HCT116 (cell line): ENCODE measurements at regions not wholly inside any gene's neighbourhood (a gene's known extent, or its start where the extent isn't known, plus 50 kb on each side); places are given as distances from the start of the nearest gene placed in this dataset.

ENCODE experiments used
- ATAC-seq: fragments of 200-7000 bp; cut with Tn5 transposase; 2 replicates; pipeline ENCODE4 v1.9.1; 2020; ENCODE audit warnings: mild to moderate bottlenecking, moderate library complexity
- BruUV-seq: library from RNA; stranded (reverse); fragments of 400-500 nt; replicated peaks from 2 replicates; lab custom pipeline; 2021; lab: Mats Ljungman, UMichigan
- CTCF ChIA-PET: fragments of 300-600 bp; sonication (Branson Sonifier 250); formaldehyde crosslinking; loops from one replicate; lab custom pipeline; 2021; ENCODE audit warnings: antibody characterized with exemption; lab: Charles Lee
- POLR2A ChIA-PET: fragments of 300-600, 350-600 bp; sonication (Branson Sonifier 250); formaldehyde crosslinking; loops from one replicate; lab custom pipeline; 2021; ENCODE audit warnings: antibody characterized with exemption; lab: Charles Lee
- RAD21 ChIA-PET, 2 experiments: fragments of 300-600 bp; sonication (Branson Sonifier 250); formaldehyde crosslinking; loops; one replicate each; lab custom pipeline; 2023; ENCODE audit warnings: low total read pairs in 2 of 2; ENCODE audit not compliant: uncharacterized antibody in 2 of 2, unreplicated experiment in 2 of 2, low non-redundant PET in 1 of 2; lab: Charles Lee
- DNase-seq: peaks from one replicate; pipeline ENCODE4 v3.0.0-alpha.2; 2010; ENCODE audit warnings: low read depth, low spot score
- H2AFZ ChIP-seq: fragments of 200-600 bp; shearing (Covaris generic), sonication (generic); 2 replicates; pipeline ENCODE4 v1.6.1; 2017; ENCODE audit warnings: low read depth, mixed run types, mixed read lengths, antibody characterized with exemption, low read length; ENCODE audit not compliant: poor library complexity, severe bottlenecking
- H3K27ac ChIP-seq: 2 replicates; pipeline ENCODE4 v1.5.1; 2012; ENCODE audit warnings: low read depth, low read length
- H3K27me3 ChIP-seq: fragments of 200-600 bp; sonication (generic); 2 replicates; pipeline ENCODE4 v1.6.1; 2016; ENCODE audit warnings: mixed run types, low read length, mixed read lengths; ENCODE audit not compliant: insufficient read depth
- H3K36me3 ChIP-seq, 2 experiments: fragments of 200-500 bp in 1 of 2; fragments of 200-600 bp in 1 of 2; sonication (Bioruptor generic) in 1 of 2; sonication (generic) in 1 of 2; 2 replicates each; pipeline versions ENCODE4 v1.5.1 to v1.6.1; 2014 to 2016; ENCODE audit warnings: low read length in 2 of 2, inconsistent platforms in 1 of 2, mixed read lengths in 1 of 2, mixed run types in 1 of 2; ENCODE audit not compliant: insufficient read depth in 2 of 2, control insufficient read depth in 1 of 2
- H3K4me1 ChIP-seq, 2 experiments: fragments of 200-600 bp in 1 of 2; sonication (generic) in 1 of 2; 2 replicates each; pipeline versions ENCODE4 v1.5.1 to v1.6.1; 2012 to 2017; ENCODE audit warnings: low read length in 2 of 2, inconsistent platforms in 1 of 2, mild to moderate bottlenecking in 1 of 2, mixed read lengths in 1 of 2, mixed run types in 1 of 2, moderate library complexity in 1 of 2; ENCODE audit not compliant: insufficient read depth in 2 of 2, control insufficient read depth in 1 of 2
- H3K4me2 ChIP-seq: fragments of 200-600 bp; sonication (generic); 2 replicates; pipeline ENCODE4 v1.6.1; 2017; ENCODE audit warnings: mixed run types, low read length, mixed read lengths
- H3K4me3 ChIP-seq, 2 experiments: fragments of 200-600 bp in 1 of 2; sonication (generic) in 1 of 2; replicated peaks in 1 of 2; 2 replicates each; pipeline ENCODE4 v1.5.1; 2011 to 2016; ENCODE audit warnings: low read length in 2 of 2, control low read depth in 1 of 2, low read depth in 1 of 2, mild to moderate bottlenecking in 1 of 2, mixed read lengths in 1 of 2, mixed run types in 1 of 2
- H3K79me2 ChIP-seq: fragments of 200-600 bp; sonication (generic); 2 replicates; pipeline ENCODE4 v1.6.1; 2017; ENCODE audit warnings: mild to moderate bottlenecking, mixed run types, low read length, moderate library complexity, mixed read lengths; ENCODE audit not compliant: insufficient read depth
- H3K9ac ChIP-seq: fragments of 200-600 bp; sonication (generic); 2 replicates; pipeline ENCODE4 v1.6.1; 2016; ENCODE audit warnings: low read length, mixed read lengths
- H3K9me2 ChIP-seq: fragments of 200-600 bp; sonication (generic), shearing (Covaris generic); 2 replicates; pipeline ENCODE4 v1.6.1; 2017; ENCODE audit warnings: mixed run types, mild to moderate bottlenecking, moderate library complexity; ENCODE audit not compliant: insufficient read depth
- H3K9me3 ChIP-seq, 2 experiments: fragments of 200-500 bp in 1 of 2; fragments of 200-600 bp in 1 of 2; sonication (Bioruptor generic) in 1 of 2; sonication (generic) in 1 of 2; 2 replicates each; pipeline ENCODE4 v1.6.1; 2014 to 2017; ENCODE audit warnings: low read length in 2 of 2, mixed read lengths in 2 of 2, inconsistent platforms in 1 of 2, low read depth in 1 of 2, mild to moderate bottlenecking in 1 of 2, mixed run types in 1 of 2, moderate library complexity in 1 of 2; ENCODE audit not compliant: control insufficient read depth in 1 of 2, insufficient read depth in 1 of 2
- H4K20me1 ChIP-seq: fragments of 200-600 bp; sonication (generic), shearing (Covaris generic); 2 replicates; pipeline ENCODE4 v1.6.1; 2017; ENCODE audit warnings: mixed run types, mild to moderate bottlenecking, moderate library complexity; ENCODE audit not compliant: insufficient read depth
- ATF3 ChIP-seq: IDR thresholded peaks from 2 replicates; pipeline ENCODE4 v1.6.1; 2012
- CBX3 ChIP-seq: IDR thresholded peaks from 2 replicates; pipeline ENCODE4 v1.6.1; 2012; ENCODE audit warnings: low read depth
- CEBPB ChIP-seq: IDR thresholded peaks from 2 replicates; pipeline ENCODE4 v1.6.1; 2012; ENCODE audit warnings: low read depth
- EGR1 ChIP-seq: IDR thresholded peaks from 2 replicates; pipeline ENCODE4 v1.6.1; 2012; ENCODE audit warnings: low read depth
- ELF1 ChIP-seq: IDR thresholded peaks from 2 replicates; pipeline ENCODE4 v1.6.1; 2012; ENCODE audit warnings: low read depth, borderline replicate concordance
- FOSL1 ChIP-seq: IDR thresholded peaks from 2 replicates; pipeline ENCODE4 v1.6.1; 2012; ENCODE audit warnings: low read depth
- JUND ChIP-seq: IDR thresholded peaks from 2 replicates; pipeline ENCODE4 v1.6.1; 2012
- MAX ChIP-seq: IDR thresholded peaks from 2 replicates; pipeline ENCODE4 v1.6.1; 2012
- POLR2A ChIP-seq: IDR thresholded peaks from 2 replicates; pipeline ENCODE4 v1.7.0; 2011; ENCODE audit warnings: borderline replicate concordance; ENCODE audit not compliant: insufficient read depth, insufficient read length; ENCODE audit errors: extremely low read depth
- RAD21 ChIP-seq: IDR thresholded peaks from 2 replicates; pipeline ENCODE4 v1.6.1; 2012; ENCODE audit warnings: low read depth, mild to moderate bottlenecking
- REST ChIP-seq: IDR thresholded peaks from 2 replicates; pipeline ENCODE4 v1.6.1; 2012; ENCODE audit warnings: low read depth
- SIN3A ChIP-seq: IDR thresholded peaks from 2 replicates; pipeline ENCODE4 v1.6.1; 2012; ENCODE audit warnings: low read depth
- SP1 ChIP-seq: IDR thresholded peaks from 2 replicates; pipeline ENCODE4 v1.6.1; 2012; ENCODE audit warnings: low read depth
- TCF7L2 ChIP-seq: IDR thresholded peaks from 2 replicates; pipeline ENCODE4 v1.7.0; 2011; ENCODE audit warnings: borderline replicate concordance, inconsistent platforms; ENCODE audit not compliant: insufficient read depth, insufficient read length; ENCODE audit errors: extremely low read depth
- ZFX ChIP-seq: fragments of 450-650 bp; IDR thresholded peaks from 2 replicates; pipeline ENCODE4 v1.6.1; 2017
- ZNF274 ChIP-seq: fragments of 200-500 bp; sonication (Bioruptor generic); IDR thresholded peaks from 2 replicates; pipeline ENCODE4 v1.6.1; 2014; ENCODE audit warnings: mild to moderate bottlenecking, low read depth, low read length, inconsistent platforms
- intact Hi-C: fragments of 100-400 bp; cut with micrococcal nuclease; formaldehyde crosslinking; loops from 2 replicates; pipeline ENCODE4 v1.10.0; 2022

- ATAC-seq = no peak
- no peak for DNase-seq
- H3K27ac ChIP-seq = no peak overlapping the region
- H3K4me2 ChIP-seq = no peak overlapping the region
- ChIA-PET POLR2A (no interaction called here), CTCF (no interaction called here), RAD21 (no interaction called here)
- no peak overlapping the region for H3K4me3 ChIP-seq
- intact Hi-C loops = no loop called here
- H3K9ac ChIP-seq = no peak overlapping the region
- BruUV-seq = no TSS peak
- no peaks in the 10 kb centered on the region for H3K27me3 ChIP-seq
- no peaks in the 10 kb centered on the region for H3K9me3 ChIP-seq
- H3K9me2 ChIP-seq = no peaks in the 10 kb centered on the region
- no peak for TF ChIP-seq SP1
- no peak for TF ChIP-seq ZNF274
- TF ChIP-seq SIN3A = no peak
- TF ChIP-seq CEBPB = no peak
- TF ChIP-seq MAX = no peak
- no peak for TF ChIP-seq POLR2A
- H3K79me2 ChIP-seq = no peaks in the 10 kb centered on the region
- H4K20me1 ChIP-seq = no peaks in the 10 kb centered on the region
- H3K36me3 ChIP-seq = no peaks in the 10 kb centered on the region
- no peak overlapping the region for H2AFZ ChIP-seq
- H3K4me1 ChIP-seq = no peaks in the 10 kb centered on the region
Observed at GRCh38 chr7:7054252-7054830, 128.0 kb upstream of the C1GALT1 start.

GRCh38 chr7:7060828-7061599 is 121.3 kb upstream of the C1GALT1 start:
- Histone ChIP-seq H3K27ac (no peak overlapping the region), H3K36me3 (no peaks in the 10 kb centered on the region), H3K27me3 (no peaks in the 10 kb centered on the region), H3K9me3 (peaks cover 0 to 4% of the 10 kb centered on the region in 2 experiments; a peak in 1 of 4 replicates), H3K4me2 (no peak overlapping the region), H3K79me2 (no peaks in the 10 kb centered on the region), H3K9me2 (no peaks in the 10 kb centered on the region), H3K4me1 (no peaks in the 10 kb centered on the region), H2AFZ (no peak overlapping the region), H3K4me3 (no peak overlapping the region), H4K20me1 (no peaks in the 10 kb centered on the region), H3K9ac (no peak overlapping the region)
- intact Hi-C loops = no loop called here
- ChIA-PET CTCF (interaction anchor here (0.6 kb wide), 1 partner anchor 502 kb away, joined by 3 read pairs; no protein-coding TSS in a partner anchor), RAD21 (no interaction called here), POLR2A (no interaction called here)
- BruUV-seq = no TSS peak
- ATAC-seq (no peak), DNase-seq (no peak)
- TF ChIP-seq ATF3 = no peak
- TF ChIP-seq RAD21 = no peak
- no peak for TF ChIP-seq SP1
- no peak for TF ChIP-seq EGR1
- TF ChIP-seq ELF1 = no peak
- TF ChIP-seq SIN3A = no peak
- no peak for TF ChIP-seq TCF7L2
- TF ChIP-seq ZFX = no peak
- no peak for TF ChIP-seq JUND
- TF ChIP-seq FOSL1 = no peak
- TF ChIP-seq POLR2A = no peak
- no peak for TF ChIP-seq CBX3
- TF ChIP-seq ZNF274 = no peak
- no peak for TF ChIP-seq CEBPB
- no peak for TF ChIP-seq REST
- TF ChIP-seq MAX = no peak
